PFSK-1 (cell line): ENCODE measurements at regions not wholly inside any gene's neighbourhood (a gene's known extent, or its start where the extent isn't known, plus 50 kb on each side); places are given as distances from the start of the nearest gene placed in this dataset.

Experiments used
- POLR2AphosphoS5 ChIP-seq: IDR thresholded peaks from 2 replicates; pipeline ENCODE4 v1.6.1; 2012; ENCODE audit warnings: low read depth, mild to moderate bottlenecking, control low read depth, low read length, moderate library complexity
- TF ChIP-seq, protein P1 (sequence below), 2 experiments: IDR thresholded peaks; 2 replicates each; pipeline versions ENCODE4 v1.6.1 to v1.8.0; 2011 to 2012; ENCODE audit warnings: low read depth in 2 of 2, low read length in 2 of 2, control low read depth in 1 of 2, inconsistent platforms in 1 of 2, mild to moderate bottlenecking in 1 of 2, moderate library complexity in 1 of 2; ENCODE audit not compliant: insufficient read depth in 1 of 2

DNA sequence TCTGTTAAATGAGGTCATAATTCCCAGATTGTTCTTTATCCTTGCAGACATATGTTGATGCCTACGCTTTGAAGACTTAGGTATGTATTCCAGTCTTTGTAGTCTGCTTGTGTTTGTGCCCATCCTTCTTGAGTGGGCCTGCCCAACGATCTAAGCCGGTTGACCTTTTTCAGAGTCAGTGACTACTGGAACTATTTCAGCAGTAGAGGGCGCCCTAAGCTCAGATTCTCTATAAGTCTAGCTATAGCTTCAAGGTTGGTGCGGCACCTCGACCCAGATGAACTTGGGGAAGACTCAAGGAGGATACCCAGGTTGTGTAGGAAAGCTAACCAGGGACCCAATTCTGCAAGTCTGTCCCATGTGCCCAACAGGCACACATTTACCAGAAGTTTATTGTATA is 228.8 kb upstream of the PPP2R3A start:
- TF ChIP-seq POLR2AphosphoS5: no peak
- TF ChIP-seq, protein P1, sequence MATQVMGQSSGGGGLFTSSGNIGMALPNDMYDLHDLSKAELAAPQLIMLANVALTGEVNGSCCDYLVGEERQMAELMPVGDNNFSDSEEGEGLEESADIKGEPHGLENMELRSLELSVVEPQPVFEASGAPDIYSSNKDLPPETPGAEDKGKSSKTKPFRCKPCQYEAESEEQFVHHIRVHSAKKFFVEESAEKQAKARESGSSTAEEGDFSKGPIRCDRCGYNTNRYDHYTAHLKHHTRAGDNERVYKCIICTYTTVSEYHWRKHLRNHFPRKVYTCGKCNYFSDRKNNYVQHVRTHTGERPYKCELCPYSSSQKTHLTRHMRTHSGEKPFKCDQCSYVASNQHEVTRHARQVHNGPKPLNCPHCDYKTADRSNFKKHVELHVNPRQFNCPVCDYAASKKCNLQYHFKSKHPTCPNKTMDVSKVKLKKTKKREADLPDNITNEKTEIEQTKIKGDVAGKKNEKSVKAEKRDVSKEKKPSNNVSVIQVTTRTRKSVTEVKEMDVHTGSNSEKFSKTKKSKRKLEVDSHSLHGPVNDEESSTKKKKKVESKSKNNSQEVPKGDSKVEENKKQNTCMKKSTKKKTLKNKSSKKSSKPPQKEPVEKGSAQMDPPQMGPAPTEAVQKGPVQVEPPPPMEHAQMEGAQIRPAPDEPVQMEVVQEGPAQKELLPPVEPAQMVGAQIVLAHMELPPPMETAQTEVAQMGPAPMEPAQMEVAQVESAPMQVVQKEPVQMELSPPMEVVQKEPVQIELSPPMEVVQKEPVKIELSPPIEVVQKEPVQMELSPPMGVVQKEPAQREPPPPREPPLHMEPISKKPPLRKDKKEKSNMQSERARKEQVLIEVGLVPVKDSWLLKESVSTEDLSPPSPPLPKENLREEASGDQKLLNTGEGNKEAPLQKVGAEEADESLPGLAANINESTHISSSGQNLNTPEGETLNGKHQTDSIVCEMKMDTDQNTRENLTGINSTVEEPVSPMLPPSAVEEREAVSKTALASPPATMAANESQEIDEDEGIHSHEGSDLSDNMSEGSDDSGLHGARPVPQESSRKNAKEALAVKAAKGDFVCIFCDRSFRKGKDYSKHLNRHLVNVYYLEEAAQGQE (IDR thresholded peaks at IDR 0.05; ENCODE audit: insufficient read depth in 1 of 2, low read depth in 2 of 2, low read length in 2 of 2): no peak
